GM18858 (cell line): ENCODE measurements at regions not wholly inside any gene's neighbourhood (a gene's known extent, or its start where the extent isn't known, plus 50 kb on each side); places are given as distances from the start of the nearest gene placed in this dataset.

Experiments used
- ATAC-seq: cut with Tn5 transposase; IDR thresholded peaks from one replicate; pipeline ENCODE4 v1.9.1; 2021; ENCODE audit not compliant: unreplicated experiment

- no peak for ATAC-seq
These were observed 477.3 kb downstream of the SUCLA2 start for GRCh38 chr13:47523771-47524170.

DNA sequence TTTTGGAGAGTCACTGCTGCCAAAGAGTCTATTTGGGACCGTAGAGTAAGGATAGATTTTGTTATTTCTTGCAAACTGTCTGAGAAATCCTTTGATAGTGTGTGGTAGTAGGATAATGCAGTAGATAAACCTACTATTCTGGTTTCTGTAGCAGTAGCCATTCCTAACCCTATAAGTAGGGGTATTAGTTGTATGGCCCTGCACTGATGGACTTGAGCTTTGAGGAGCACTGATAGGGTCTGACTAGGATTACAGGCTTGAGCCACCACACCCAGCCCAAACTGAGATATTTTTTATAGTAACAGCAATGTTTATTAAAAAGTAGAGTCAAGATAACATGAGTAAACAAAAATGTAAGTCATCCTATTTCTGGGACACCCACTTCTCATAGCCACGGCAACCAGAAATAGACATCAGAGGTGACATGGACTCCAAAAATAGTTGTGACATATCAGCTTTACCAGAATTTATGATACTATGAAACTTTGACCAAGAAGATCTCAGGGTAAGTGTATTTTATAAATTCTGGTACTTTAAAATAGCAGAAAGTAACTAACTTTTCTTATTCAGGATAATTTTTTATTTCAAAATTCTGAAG is 479.1 kb downstream of the SUCLA2 start:
- no peak for ATAC-seq

GRCh38 chr13:47519626-47520025 is 481.4 kb downstream of the SUCLA2 start:
- no peak for ATAC-seq

- ATAC-seq = no peak
These were observed 482.5 kb downstream of the SUCLA2 start for GRCh38 chr13:47518530-47518929.

DNA sequence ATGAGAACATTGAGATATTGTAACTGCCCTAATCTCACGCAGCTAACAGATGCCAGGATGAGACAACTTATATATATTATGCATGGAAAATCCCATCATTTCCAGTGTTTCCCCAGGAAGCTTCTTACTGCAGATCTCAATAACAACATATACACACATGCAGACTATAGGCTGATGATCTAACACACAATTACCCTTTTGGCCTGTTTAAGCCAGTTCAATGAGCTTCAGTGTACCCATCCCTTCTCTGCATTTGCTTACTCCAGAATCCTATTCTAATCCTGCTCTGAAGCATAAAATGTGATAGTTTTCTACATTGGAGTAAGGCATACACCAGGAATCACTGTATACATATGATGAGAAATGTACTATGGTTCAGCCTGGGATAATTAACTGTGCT is 489.4 kb downstream of the SUCLA2 start:
- ATAC-seq = no peak

GRCh38 chr13:47508527-47509228 is 492.4 kb downstream of the SUCLA2 start:
- no peak for ATAC-seq

DNA sequence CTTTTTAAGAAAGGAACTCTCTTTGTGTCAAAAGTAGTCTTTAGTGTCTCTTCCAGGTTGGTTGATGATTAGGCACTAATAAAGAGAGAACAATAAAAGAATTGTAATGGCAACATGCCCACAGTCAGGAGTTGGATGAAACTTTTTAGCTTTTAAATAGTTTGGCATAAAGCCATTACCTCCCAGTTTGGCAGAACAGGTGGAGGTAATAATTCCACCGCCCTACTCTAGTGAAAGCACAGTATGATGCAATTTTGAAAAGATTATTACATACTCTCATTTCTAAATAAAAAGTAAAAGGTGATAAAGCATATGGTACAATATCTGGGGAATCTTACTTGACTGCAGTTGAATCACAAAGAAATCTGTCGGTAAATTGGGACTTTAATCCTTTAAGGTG is 497.6 kb downstream of the SUCLA2 start:
- ATAC-seq = no peak

DNA sequence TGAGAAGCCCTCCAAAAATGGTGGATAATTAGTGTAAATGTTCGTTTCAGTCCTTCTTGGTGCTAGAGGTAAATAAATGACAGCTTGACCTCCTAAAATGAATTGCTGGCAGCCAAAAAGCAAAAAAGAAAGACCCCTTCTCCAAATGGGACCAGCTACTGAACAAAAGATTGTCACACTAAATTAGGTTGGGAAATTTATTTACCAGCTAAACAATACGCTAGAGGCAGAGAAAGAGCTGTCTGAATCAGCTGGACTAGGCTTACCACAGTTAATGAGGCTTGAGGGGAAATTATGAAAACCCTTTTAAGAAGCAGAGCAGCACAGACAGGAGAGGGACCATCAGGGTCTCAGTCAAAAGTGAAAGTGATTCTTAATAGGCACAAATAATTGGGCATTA is 498.9 kb downstream of the SUCLA2 start:
- no peak for ATAC-seq

- ATAC-seq = no peak
These were observed 501.5 kb downstream of the SUCLA2 start for GRCh38 chr13:47499358-47500150.

DNA sequence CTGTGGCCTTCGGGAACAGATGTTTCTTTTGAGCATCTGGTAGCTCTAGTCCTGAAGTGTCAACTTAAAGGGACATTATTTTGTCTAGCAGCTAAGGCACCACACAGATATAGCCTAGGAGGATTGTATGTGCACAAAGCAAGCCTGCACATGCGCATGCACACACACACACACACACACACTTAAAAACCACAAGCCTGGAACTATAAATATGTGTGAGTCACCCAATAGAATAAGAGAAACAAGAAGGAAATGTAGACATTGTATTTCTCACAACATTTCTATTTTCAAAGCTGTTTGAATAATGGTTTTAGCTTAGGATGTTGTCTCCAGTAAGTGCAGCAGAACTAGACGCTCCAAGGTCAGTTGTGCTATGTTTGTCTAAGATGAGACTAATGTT is 516.5 kb downstream of the SUCLA2 start:
- ATAC-seq = no peak

GRCh38 chr13:47481536-47481935 is 519.5 kb downstream of the SUCLA2 start:
- ATAC-seq = no peak

DNA sequence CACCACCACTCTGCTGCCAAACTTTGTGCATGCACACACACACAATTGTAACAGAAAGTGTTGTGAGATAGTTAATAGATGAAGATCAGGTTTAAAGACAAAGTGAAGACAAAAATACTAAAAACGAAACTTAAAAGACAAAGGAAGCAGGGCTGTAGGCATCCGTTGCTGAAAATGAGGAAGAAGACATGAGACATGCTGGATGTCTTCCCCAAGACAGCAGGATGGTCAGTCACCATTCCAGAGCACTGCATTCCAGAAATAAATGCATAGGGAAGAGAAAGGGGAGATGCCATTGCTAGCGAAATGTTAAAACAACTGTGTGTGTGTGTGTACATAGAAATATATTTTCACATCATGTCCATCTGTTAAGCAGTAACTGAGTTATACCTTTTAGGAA is 520.1 kb downstream of the SUCLA2 start:
- ATAC-seq = no peak

DNA sequence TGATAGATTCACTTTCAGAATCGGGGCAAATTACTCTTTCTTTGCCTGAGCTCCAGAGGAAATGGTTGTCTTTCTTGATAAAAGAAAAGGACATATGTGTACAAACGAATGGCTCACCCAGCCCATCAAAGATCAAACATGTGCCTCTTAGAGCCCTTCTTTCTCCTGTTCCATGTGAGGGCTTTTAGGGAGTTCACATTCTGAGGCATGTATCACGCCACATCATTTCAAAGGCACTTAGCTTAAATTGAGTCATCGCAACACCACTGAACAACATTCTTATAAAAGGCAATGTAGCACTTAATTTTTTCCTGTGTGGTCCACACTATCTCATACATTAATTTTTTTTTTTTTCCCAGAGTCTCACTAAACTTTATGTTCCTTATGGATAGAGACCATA is 521.0 kb downstream of the SUCLA2 start:
- ATAC-seq = no peak

DNA sequence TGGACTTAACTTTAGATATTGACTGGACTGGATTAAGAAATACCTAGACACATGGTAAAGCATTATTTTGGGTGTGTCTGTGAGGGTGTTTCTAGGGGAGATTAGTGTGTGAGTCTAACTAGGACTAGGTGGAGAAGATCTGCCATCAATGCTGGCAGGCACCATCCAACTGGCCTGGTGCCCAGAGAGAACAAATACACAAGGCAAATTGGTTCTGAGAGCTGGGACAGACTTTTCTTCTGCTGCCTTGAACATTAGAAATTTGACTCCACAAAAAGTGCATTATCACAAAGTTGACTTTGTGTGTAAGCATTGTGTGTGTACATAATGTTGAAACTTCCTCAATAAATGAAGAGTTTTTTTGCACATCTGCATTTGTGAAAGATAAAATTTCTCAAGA is 522.1 kb downstream of the SUCLA2 start:
- ATAC-seq = no peak

DNA sequence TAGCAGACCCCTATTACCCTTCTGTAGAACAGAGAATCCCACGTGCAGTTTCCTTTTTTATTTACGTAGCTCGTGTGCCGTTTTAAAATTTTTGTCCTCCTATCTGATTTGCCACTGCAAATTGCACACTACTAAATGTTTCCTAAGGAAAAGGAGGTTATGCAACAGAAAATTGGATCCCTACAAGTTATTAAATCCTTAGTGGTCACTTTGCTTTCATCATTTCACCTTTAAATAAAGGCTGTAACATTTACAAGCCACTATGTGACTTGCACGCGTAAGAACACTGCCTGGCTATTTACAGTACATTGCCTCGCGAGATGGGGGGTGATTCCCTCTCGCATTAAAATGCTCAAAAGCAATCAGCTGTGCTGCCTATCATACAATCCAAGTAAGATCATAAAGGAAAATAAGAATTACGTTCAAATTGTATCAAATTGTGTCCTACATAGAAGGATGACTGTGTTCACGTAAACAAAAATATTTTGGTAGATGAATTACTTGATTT is 525.6 kb downstream of the SUCLA2 start:
- no peak for ATAC-seq

- ATAC-seq = no peak
These were observed 526.2 kb downstream of the SUCLA2 start for GRCh38 chr13:47474839-47475238.

DNA sequence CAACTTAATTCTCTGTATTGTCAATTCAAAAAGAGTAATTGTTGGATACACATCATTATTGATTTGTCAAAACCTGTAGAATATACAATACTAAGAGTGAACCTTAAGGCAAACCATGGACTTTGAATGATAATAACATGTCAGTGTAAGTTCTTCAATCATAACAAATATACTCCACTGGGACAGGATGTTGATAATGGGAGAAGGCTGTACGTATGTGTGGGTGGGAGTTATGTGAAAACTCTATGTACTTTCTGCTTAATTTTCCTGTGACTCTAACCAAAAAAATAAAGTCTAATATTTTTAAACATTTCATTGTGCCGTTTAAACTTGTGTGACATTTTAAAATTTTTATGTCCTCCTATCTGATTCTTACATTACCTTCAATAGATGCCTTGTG is 526.7 kb downstream of the SUCLA2 start:
- ATAC-seq = no peak

- no peak for ATAC-seq
These were observed 528.6 kb downstream of the SUCLA2 start for GRCh38 chr13:47472516-47472915.

DNA sequence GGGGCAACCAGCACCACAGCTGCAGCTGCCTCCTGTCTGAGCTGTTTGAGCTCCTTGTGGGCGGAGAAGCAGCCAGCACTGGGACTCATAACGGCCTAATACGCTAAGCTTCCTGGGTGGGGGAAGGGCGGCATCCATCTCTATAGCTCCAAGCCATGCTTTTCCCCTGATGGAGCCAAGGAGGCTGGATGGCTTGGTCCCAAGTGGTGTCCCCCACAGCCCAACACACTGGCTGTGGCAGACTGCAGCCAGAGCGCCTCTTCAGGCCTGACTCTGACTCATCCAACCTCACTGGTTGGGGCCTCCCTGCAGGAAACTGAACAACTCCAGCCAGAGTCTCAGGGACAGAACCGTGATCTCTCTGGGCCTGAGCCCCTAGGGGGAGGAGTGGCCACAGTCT is 537.3 kb downstream of the SUCLA2 start:
- ATAC-seq = no peak

- no peak for ATAC-seq
These were observed 538.1 kb downstream of the SUCLA2 start for GRCh38 chr13:47463002-47463401.

DNA sequence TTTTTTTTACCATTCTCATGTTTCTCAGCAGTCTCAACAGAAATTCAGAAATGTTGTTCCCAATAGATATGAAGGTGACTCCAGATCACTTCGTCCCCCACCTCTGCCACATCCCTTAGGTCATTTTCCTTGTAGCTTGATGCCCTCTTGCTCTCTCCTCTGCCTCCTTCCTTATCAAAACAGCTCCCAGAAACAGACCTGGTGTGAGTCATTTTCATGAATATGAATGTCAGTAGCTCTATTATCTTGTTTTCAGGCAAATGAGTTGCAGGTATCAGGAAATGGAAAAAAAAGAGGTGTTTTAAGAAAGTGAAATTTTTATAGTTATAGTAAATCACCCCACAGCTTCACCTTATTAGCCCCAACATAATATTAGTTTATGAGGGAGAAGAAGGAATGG is 539.3 kb downstream of the SUCLA2 start:
- no peak for ATAC-seq

DNA sequence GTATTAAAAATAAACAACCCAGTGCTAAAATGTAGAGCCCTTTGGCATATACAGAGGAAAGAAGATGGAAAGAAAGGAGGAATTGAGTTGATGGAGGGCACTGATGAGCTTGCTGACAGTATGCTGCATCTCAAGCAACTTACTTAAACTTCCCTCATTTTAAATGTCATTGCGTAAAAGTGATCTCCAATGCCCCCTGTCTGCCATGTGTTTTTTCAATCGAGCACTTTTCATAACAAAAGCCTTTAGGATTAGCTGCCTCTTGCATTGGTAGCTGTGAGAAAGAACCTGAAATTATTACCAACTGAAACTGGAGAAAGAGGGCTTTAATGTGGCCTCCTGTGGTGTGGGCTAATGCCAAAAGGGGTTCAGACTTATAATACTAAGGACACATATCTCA is 541.6 kb downstream of the SUCLA2 start:
- no peak for ATAC-seq
